HUDEP-2 (cell line): ENCODE measurements at regions not wholly inside any gene's neighbourhood (a gene's known extent, or its start where the extent isn't known, plus 50 kb on each side); places are given as distances from the start of the nearest gene placed in this dataset.

Experiments
- DNase-seq, 76 experiments: peaks; one replicate each; lab custom pipeline; 2025; ENCODE audit not compliant: unreplicated experiment in 76 of 76; lab: John Stamatoyannopoulos, UW

- no peak for DNase-seq
Measured at GRCh38 chr18:57920036-57920435, 116.9 kb upstream of the ATP8B1 start.

GRCh38 chr18:57918601-57919000, 115.5 kb upstream of the ATP8B1 start:
- DNase-seq = no peak

GRCh38 chr18:57916684-57917083, 113.6 kb upstream of the ATP8B1 start:
- DNase-seq = no peak

GRCh38 chr18:57915865-57916582, 112.9 kb upstream of the ATP8B1 start:
- no peak for DNase-seq

GRCh38 chr18:57915248-57915647, 112.1 kb upstream of the ATP8B1 start:
- no peak for DNase-seq

- DNase-seq = no peak
Measured at GRCh38 chr18:57913686-57914085, 110.6 kb upstream of the ATP8B1 start.

GRCh38 chr18:57910817-57911216, 107.7 kb upstream of the ATP8B1 start:
- DNase-seq = peak in 35 of 76 experiments; percentile 2 to 54 (median 18)

- no peak for DNase-seq
Measured at GRCh38 chr18:57910134-57910533, 107.0 kb upstream of the ATP8B1 start.

GRCh38 chr18:57909620-57910019, 106.5 kb upstream of the ATP8B1 start:
- DNase-seq = no peak

GRCh38 chr18:57908092-57908491, 105.0 kb upstream of the ATP8B1 start:
- no peak for DNase-seq

GRCh38 chr18:57907550-57907949, 104.4 kb upstream of the ATP8B1 start:
- no peak for DNase-seq

GRCh38 chr18:57906852-57907251, 103.7 kb upstream of the ATP8B1 start:
- DNase-seq = no peak

- no peak for DNase-seq
Measured at GRCh38 chr18:57904535-57904934, 101.4 kb upstream of the ATP8B1 start.

GRCh38 chr18:57902721-57903120, 99.6 kb upstream of the ATP8B1 start:
- DNase-seq = no peak

- DNase-seq = no peak
Measured at GRCh38 chr18:57901825-57902589, 98.9 kb upstream of the ATP8B1 start.

GRCh38 chr18:57900906-57901435, 97.9 kb upstream of the ATP8B1 start:
- DNase-seq = no peak

GRCh38 chr18:57898506-57899124, 95.5 kb upstream of the ATP8B1 start:
- no peak for DNase-seq

GRCh38 chr18:57895182-57895581, 92.1 kb upstream of the ATP8B1 start:
- no peak for DNase-seq

- DNase-seq = no peak
Measured at GRCh38 chr18:57891707-57892391, 88.7 kb upstream of the ATP8B1 start.

GRCh38 chr18:57890266-57890665, 87.2 kb upstream of the ATP8B1 start:
- no peak for DNase-seq

- no peak for DNase-seq
Measured at GRCh38 chr18:57889841-57890240, 86.7 kb upstream of the ATP8B1 start.
